ENCODE measurements at regions not wholly inside any gene's neighbourhood (a gene's known extent, or its start where the extent isn't known, plus 50 kb on each side); places are given as distances from the start of the nearest gene placed in this dataset.

DNA sequence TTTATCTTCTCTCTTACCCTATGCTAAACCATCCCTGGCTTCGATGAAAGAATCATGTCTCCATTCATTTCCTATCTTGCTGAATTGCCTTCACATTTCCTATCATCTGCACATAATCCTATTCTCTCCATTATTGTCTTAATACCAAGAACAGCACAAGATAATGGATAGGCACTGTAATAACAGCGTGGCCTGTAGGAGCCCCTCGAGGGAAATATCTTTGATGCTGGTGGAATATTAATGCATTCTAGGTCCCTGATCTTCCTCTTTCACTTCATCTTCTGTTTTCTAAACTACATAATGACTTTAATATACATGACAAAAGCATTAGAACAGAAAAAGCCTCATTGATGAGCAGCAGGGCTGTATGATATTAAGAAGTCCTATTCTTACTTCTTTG is 720.6 kb downstream of the RWDD3 start:
- whole genome bisulfite sequencing, 2 experiments (ENCODE audit: extremely low coverage in 1 of 2, insufficient coverage in 1 of 2, insufficient read length in 1 of 2, insufficient replicate concordance in 2 of 2, low coverage in 1 of 2, low lambda C conversion rate in 2 of 2, missing lambda C conversion rate in 1 of 2) = 89% methylated on average over 3 of the region's 3 CpGs; no CpG with 5 or more reads in 1 of the 2 experiments
- Histone ChIP-seq H3K4me3 (ENCODE audit: extremely low read depth in 1 of 4, insufficient read depth in 2 of 4, low read depth in 3 of 4, low read length in 4 of 4) (no peak overlapping the region), H3K36me3 (ENCODE audit: control insufficient read depth in 2 of 4, insufficient read depth in 4 of 4, low read length in 3 of 4) (no peaks in the 10 kb centered on the region), H2BK120ac (replicated peaks; ENCODE audit: low read depth, low read length) (no peak overlapping the region), H2AFZ (ENCODE audit: low read length) (no peak overlapping the region), H2BK12ac (ENCODE audit: low read depth, low read length) (no peak overlapping the region), H3K79me2 (ENCODE audit: control insufficient read depth in 1 of 2, insufficient read depth in 2 of 2, low read length in 2 of 2) (no peaks in the 10 kb centered on the region), H4K5ac (ENCODE audit: insufficient read length, low read depth, low read length) (no peak overlapping the region), H3K56ac (replicated peaks; ENCODE audit: insufficient read length, low read depth, low read length) (no peak overlapping the region), H3K9me3 (ENCODE audit: insufficient read depth in 2 of 2, low read depth in 1 of 2, low read length in 1 of 2) (0 out of 4 replicates have a peak, but pooled peaks cover 3 to 4% of the 10 kb centered on the region in 2 experiments), H3K4ac (replicated peaks; ENCODE audit: insufficient read length, low read depth, low read length) (no peak overlapping the region), H4K20me1 (replicated peaks in 1 of 2; ENCODE audit: control insufficient read depth in 1 of 2, insufficient read depth in 2 of 2, low read length in 2 of 2) (no peaks in the 10 kb centered on the region), H4K8ac (ENCODE audit: extremely low read depth, insufficient read depth, low read length) (no peak overlapping the region), H3K23ac (ENCODE audit: insufficient read length) (no peak overlapping the region), H3K9ac (replicated peaks in 1 of 4; ENCODE audit: extremely low read depth in 1 of 4, low read depth in 3 of 4, low read length in 3 of 4) (no peak overlapping the region), H2BK20ac (ENCODE audit: low read length) (no peak overlapping the region), H2BK15ac (ENCODE audit: low read length) (no peak overlapping the region), H3K4me1 (replicated peaks in 1 of 4; ENCODE audit: control insufficient read depth in 3 of 4, insufficient read depth in 4 of 4, low read length in 3 of 4) (peaks cover 0 to 4% (median 4%) of the 10 kb centered on the region in 4 experiments; a peak in 2 of 7 replicates), H3K14ac (ENCODE audit: insufficient read length) (no peak overlapping the region), H3K79me1 (ENCODE audit: low read depth, low read length) (no peaks in the 10 kb centered on the region), H3K27me3 (replicated peaks in 1 of 4; ENCODE audit: control insufficient read depth in 3 of 4, extremely low read depth in 1 of 4, insufficient read depth in 3 of 4, low read length in 3 of 4) (no peaks in the 10 kb centered on the region), H2BK5ac (ENCODE audit: low read depth, low read length) (no peak overlapping the region), H3K18ac (ENCODE audit: extremely low read depth, low read length) (no peak overlapping the region), H3K23me2 (ENCODE audit: low read depth, low read length) (no peaks in the 10 kb centered on the region), H2AK5ac (ENCODE audit: low read depth, low read length) (no peak overlapping the region), H3K4me2 (ENCODE audit: insufficient read depth in 1 of 2, low read depth in 2 of 2, low read length in 2 of 2) (no peak overlapping the region), H4K91ac (replicated peaks; ENCODE audit: insufficient read length, low read length) (no peak overlapping the region), H3K27ac (ENCODE audit: low read depth, low read length) (no peak overlapping the region)
- TF ChIP-seq, protein P1, sequence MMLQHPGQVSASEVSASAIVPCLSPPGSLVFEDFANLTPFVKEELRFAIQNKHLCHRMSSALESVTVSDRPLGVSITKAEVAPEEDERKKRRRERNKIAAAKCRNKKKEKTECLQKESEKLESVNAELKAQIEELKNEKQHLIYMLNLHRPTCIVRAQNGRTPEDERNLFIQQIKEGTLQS (IDR thresholded peaks at IDR 0.05; ENCODE audit: insufficient read depth, low read depth, low read length) = no peak
- no peak for TF ChIP-seq NANOG (IDR thresholded peaks at IDR 0.05; ENCODE audit: insufficient read depth, low read depth, low read length, poor library complexity, severe bottlenecking)
- TF ChIP-seq BACH1 (IDR thresholded peaks at IDR 0.05; ENCODE audit: low read length) = no peak
- no peak for TF ChIP-seq CBX8 (IDR thresholded peaks at IDR 0.05; ENCODE audit: borderline replicate concordance, low read depth, low read length)
- TF ChIP-seq YY1 (IDR thresholded peaks at IDR 0.05; ENCODE audit: low read depth, low read length) = no peak
- TF ChIP-seq CREB1 (IDR thresholded peaks at IDR 0.05) = no peak
- no peak for TF ChIP-seq CHD1 (IDR thresholded peaks at IDR 0.05; ENCODE audit: low read depth, low read length)
- TF ChIP-seq SIN3A (conservative IDR thresholded peaks at IDR 0.05 in 1 of 2, IDR thresholded peaks at IDR 0.05 in 1 of 2; ENCODE audit: low read depth in 1 of 2, low read length in 2 of 2) = no peak
- no peak for TF ChIP-seq SP2 (IDR thresholded peaks at IDR 0.05; ENCODE audit: low read length)
- TF ChIP-seq EZH2 (IDR thresholded peaks at IDR 0.05; ENCODE audit: low read depth, low read length, severe bottlenecking) = no peak
- no peak for TF ChIP-seq SIRT6 (IDR thresholded peaks at IDR 0.05; ENCODE audit: low read length)
- ChIA-PET POLR2A (ENCODE audit: partially characterized antibody) (no interaction called here), CTCF (ENCODE audit: partially characterized antibody) (interaction anchor here (1.9 to 3.2 kb wide), 2 partner anchors 10 to 281 kb away, joined by 9 to 15 read pairs; no protein-coding TSS in a partner anchor)
- no peak for DNase-seq (ENCODE audit: low read depth in 1 of 2, low spot score in 2 of 2)
- FAIRE-seq = no peak

All from H1 (cell line).